Activated naive CD4-positive, alpha-beta T cell treated with anti-CD3 and anti-CD28 coated beads, Interleukin-2, amount 50 U/mL, for 24 hours (primary cell): ENCODE measurements at regions not wholly inside any gene's neighbourhood (a gene's known extent, or its start where the extent isn't known, plus 50 kb on each side); places are given as distances from the start of the nearest gene placed in this dataset.
"Not testable (repeated sequence)": the region's sequence is repeated elsewhere in the genome, so short reads cannot be mapped to it uniquely, and the experiment has no call there.

Source experiments
- H3K27ac Mint-ChIP-seq: one replicate; pipeline ENCODE4 v1.8.0; 2021; ENCODE audit warnings: mild to moderate bottlenecking, mixed read lengths
- H3K27me3 Mint-ChIP-seq: one replicate; pipeline ENCODE4 v1.8.0; 2021; ENCODE audit warnings: mixed read lengths
- H3K36me3 Mint-ChIP-seq: one replicate; pipeline ENCODE4 v1.8.0; 2021; ENCODE audit warnings: mixed read lengths
- H3K4me1 Mint-ChIP-seq: one replicate; pipeline ENCODE4 v1.8.0; 2021; ENCODE audit warnings: mixed read lengths
- H3K4me3 Mint-ChIP-seq: one replicate; pipeline ENCODE4 v1.8.0; 2021; ENCODE audit warnings: mild to moderate bottlenecking, mixed read lengths
- H3K9me3 Mint-ChIP-seq: one replicate; pipeline ENCODE4 v1.8.0; 2021; ENCODE audit warnings: mixed read lengths

- H3K36me3 Mint-ChIP-seq, H3K27me3 Mint-ChIP-seq, H3K4me3 Mint-ChIP-seq, H3K9me3 Mint-ChIP-seq, H3K27ac Mint-ChIP-seq, H3K4me1 Mint-ChIP-seq: not testable (repeated sequence)
Observed at GRCh38 chr2:87619121-87619520, 128.8 kb upstream of the PLGLB2 start.

- not testable (repeated sequence) for H3K9me3 Mint-ChIP-seq, H3K36me3 Mint-ChIP-seq, H3K4me3 Mint-ChIP-seq, H3K27me3 Mint-ChIP-seq, H3K27ac Mint-ChIP-seq, H3K4me1 Mint-ChIP-seq
Observed at GRCh38 chr2:87621139-87621538, 126.7 kb upstream of the PLGLB2 start.

- not testable (repeated sequence) for H3K4me1 Mint-ChIP-seq, H3K9me3 Mint-ChIP-seq, H3K27ac Mint-ChIP-seq
Observed at GRCh38 chr2:87622720-87623119, 125.2 kb upstream of the PLGLB2 start.

GRCh38 chr2:87629491-87630458 lies 118.1 kb upstream of the PLGLB2 start:
- not testable (repeated sequence) for H3K36me3 Mint-ChIP-seq, H3K27ac Mint-ChIP-seq

More at GRCh38 chr2:87622720-87623119, 125.2 kb upstream of the PLGLB2 start:
- H3K27me3 Mint-ChIP-seq, H3K36me3 Mint-ChIP-seq, H3K4me3 Mint-ChIP-seq: not testable (repeated sequence)

GRCh38 chr2:87630892-87631291 lies 117.0 kb upstream of the PLGLB2 start:
- H3K27me3 Mint-ChIP-seq, H3K27ac Mint-ChIP-seq, H3K9me3 Mint-ChIP-seq, H3K4me3 Mint-ChIP-seq, H3K36me3 Mint-ChIP-seq: not testable (repeated sequence)
- peaks cover 19% of the 10 kb centered on the region for H3K4me1 Mint-ChIP-seq

More at GRCh38 chr2:87629491-87630458, 118.1 kb upstream of the PLGLB2 start:
- not testable (repeated sequence) for H3K4me3 Mint-ChIP-seq, H3K27me3 Mint-ChIP-seq, H3K9me3 Mint-ChIP-seq
- H3K4me1 Mint-ChIP-seq = peaks cover 15% of the 10 kb centered on the region

- peak overlapping the region; percentile 98 for H3K27ac Mint-ChIP-seq
- peak overlapping the region; percentile 68 for H3K4me3 Mint-ChIP-seq
- H3K4me1 Mint-ChIP-seq = peaks cover 19% of the 10 kb centered on the region
- H3K9me3 Mint-ChIP-seq, H3K27me3 Mint-ChIP-seq, H3K36me3 Mint-ChIP-seq: not testable (repeated sequence)
Observed at GRCh38 chr2:87631402-87631801, 116.5 kb upstream of the PLGLB2 start.

- Mint-ChIP-seq H3K4me1 (peaks cover 19% of the 10 kb centered on the region), H3K27ac (peak overlapping the region; percentile 46)
- not testable (repeated sequence) for H3K27me3 Mint-ChIP-seq, H3K36me3 Mint-ChIP-seq, H3K9me3 Mint-ChIP-seq, H3K4me3 Mint-ChIP-seq
Observed at GRCh38 chr2:87633287-87633963, 114.5 kb upstream of the PLGLB2 start.

GRCh38 chr2:87634106-87634505 lies 113.8 kb upstream of the PLGLB2 start:
- not testable (repeated sequence) for H3K9me3 Mint-ChIP-seq, H3K36me3 Mint-ChIP-seq, H3K27me3 Mint-ChIP-seq
- Mint-ChIP-seq H3K4me3 (peak overlapping the region; percentile 23), H3K4me1 (peaks cover 19% of the 10 kb centered on the region), H3K27ac (peak overlapping the region; percentile 74)

GRCh38 chr2:87634971-87635650 lies 112.8 kb upstream of the PLGLB2 start:
- not testable (repeated sequence) for H3K27me3 Mint-ChIP-seq, H3K36me3 Mint-ChIP-seq, H3K9me3 Mint-ChIP-seq
- Mint-ChIP-seq H3K4me3 (peak overlapping the region; percentile 44), H3K27ac (peak overlapping the region; percentile 88), H3K4me1 (peaks cover 19% of the 10 kb centered on the region)

GRCh38 chr2:87636246-87636645 lies 111.6 kb upstream of the PLGLB2 start:
- H3K4me1 Mint-ChIP-seq = peaks cover 19% of the 10 kb centered on the region
- H3K36me3 Mint-ChIP-seq, H3K27me3 Mint-ChIP-seq, H3K27ac Mint-ChIP-seq, H3K9me3 Mint-ChIP-seq, H3K4me3 Mint-ChIP-seq: not testable (repeated sequence)

GRCh38 chr2:87636735-87637134 lies 111.2 kb upstream of the PLGLB2 start:
- not testable (repeated sequence) for H3K27ac Mint-ChIP-seq, H3K27me3 Mint-ChIP-seq, H3K4me3 Mint-ChIP-seq, H3K36me3 Mint-ChIP-seq, H3K9me3 Mint-ChIP-seq
- peaks cover 15% of the 10 kb centered on the region for H3K4me1 Mint-ChIP-seq

GRCh38 chr2:87637249-87637990 lies 110.5 kb upstream of the PLGLB2 start:
- H3K36me3 Mint-ChIP-seq, H3K27ac Mint-ChIP-seq, H3K9me3 Mint-ChIP-seq, H3K4me3 Mint-ChIP-seq, H3K27me3 Mint-ChIP-seq: not testable (repeated sequence)
- peaks cover 14% of the 10 kb centered on the region for H3K4me1 Mint-ChIP-seq

GRCh38 chr2:87638114-87638807 lies 109.6 kb upstream of the PLGLB2 start:
- H3K27me3 Mint-ChIP-seq, H3K4me3 Mint-ChIP-seq: not testable (repeated sequence)
- peak overlapping the region; percentile 0 for H3K27ac Mint-ChIP-seq

GRCh38 chr2:87638872-87639271 lies 109.0 kb upstream of the PLGLB2 start:
- peaks cover 10% of the 10 kb centered on the region for H3K4me1 Mint-ChIP-seq
- not testable (repeated sequence) for H3K27ac Mint-ChIP-seq, H3K9me3 Mint-ChIP-seq, H3K36me3 Mint-ChIP-seq, H3K4me3 Mint-ChIP-seq, H3K27me3 Mint-ChIP-seq

More at GRCh38 chr2:87638114-87638807, 109.6 kb upstream of the PLGLB2 start:
- H3K4me1 Mint-ChIP-seq = peaks cover 11% of the 10 kb centered on the region
- not testable (repeated sequence) for H3K36me3 Mint-ChIP-seq, H3K9me3 Mint-ChIP-seq

GRCh38 chr2:87639801-87640440 lies 108.0 kb upstream of the PLGLB2 start:
- not testable (repeated sequence) for H3K9me3 Mint-ChIP-seq, H3K4me1 Mint-ChIP-seq, H3K36me3 Mint-ChIP-seq, H3K27me3 Mint-ChIP-seq, H3K4me3 Mint-ChIP-seq, H3K27ac Mint-ChIP-seq
